ENCODE measurements at regions not wholly inside any gene's neighbourhood (a gene's known extent, or its start where the extent isn't known, plus 50 kb on each side); places are given as distances from the start of the nearest gene placed in this dataset.

- no peak for DNase-seq (ENCODE audit: extremely low spot score)
- CTCF ChIA-PET = interaction anchor here (1.0 to 8.3 kb wide), 7 partner anchors 12 to 685 kb away, joined by 3 to 53 read pairs (median 4); no protein-coding TSS in a partner anchor
- no peak for TF ChIP-seq CTCF (IDR thresholded peaks at IDR 0.05; ENCODE audit: control extremely low read depth, extremely low read depth, low read depth, missing control alignments)
- POLR2A ChIA-PET = no interaction called here
Observed at GRCh38 chr1:181396171-181396670, 87.1 kb upstream of the CACNA1E start.

DNA sequence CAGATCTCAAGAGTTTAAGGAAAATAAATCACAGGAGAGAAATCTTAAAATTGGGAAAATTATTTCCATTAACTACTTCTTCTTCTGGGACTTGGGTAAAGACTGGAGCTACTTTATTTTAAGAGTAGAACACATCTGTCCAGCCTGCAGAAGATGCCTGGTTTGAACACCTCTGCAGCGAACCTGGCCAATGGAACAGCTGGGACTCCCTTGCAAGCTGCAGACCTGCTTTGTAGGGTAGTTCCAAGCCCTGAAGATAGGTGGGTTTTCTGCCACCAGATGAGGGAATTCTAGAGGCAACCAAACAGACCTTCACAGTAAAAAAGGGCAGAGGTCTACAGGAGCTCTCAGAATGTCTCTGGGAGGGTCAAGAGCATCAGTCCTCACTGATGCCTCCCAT, 86.5 kb upstream of the CACNA1E start:
- CTCF ChIA-PET = interaction anchor here (1.2 to 8.3 kb wide), 4 partner anchors 23 to 684 kb away, joined by 4 to 53 read pairs (median 6); no protein-coding TSS in a partner anchor

DNA sequence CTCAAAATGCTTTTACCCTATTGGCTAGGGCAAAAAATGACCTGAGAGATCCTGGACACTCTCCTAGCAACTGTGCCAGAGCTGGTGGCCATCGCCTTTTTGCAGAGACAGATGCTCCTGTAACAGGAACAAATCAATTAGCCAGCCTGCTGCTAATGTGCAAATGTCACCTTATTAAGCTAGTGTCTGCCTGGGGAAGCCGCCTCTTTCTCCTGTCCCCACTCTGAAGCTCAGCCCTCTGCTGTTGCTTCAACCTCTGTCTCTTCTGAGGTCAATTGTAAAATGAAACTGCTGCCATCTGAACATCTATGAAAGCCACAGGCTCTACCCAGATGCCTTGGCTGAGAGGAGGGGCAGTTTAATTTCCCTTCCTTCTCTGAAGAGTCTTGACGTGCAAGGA, 85.5 kb upstream of the CACNA1E start:
- no peak for TF ChIP-seq CTCF (IDR thresholded peaks at IDR 0.05; ENCODE audit: control extremely low read depth, extremely low read depth, low read depth, missing control alignments)
- DNase-seq (ENCODE audit: extremely low spot score) = peak; percentile 54
- CTCF ChIA-PET = interaction anchor here (0.7 to 8.3 kb wide), 11 partner anchors 9 to 209 kb away, joined by 3 to 53 read pairs (median 7); no protein-coding TSS in a partner anchor
- POLR2A ChIA-PET = interaction anchor here (0.9 to 1.3 kb wide), 2 partner anchors 19 to 36 kb away, joined by 3 read pairs; no protein-coding TSS in a partner anchor

More for the DNA sequence above, 86.5 kb upstream of the CACNA1E start:
- POLR2A ChIA-PET = no interaction called here
- no peak for DNase-seq (ENCODE audit: extremely low spot score)
- TF ChIP-seq CTCF (IDR thresholded peaks at IDR 0.05; ENCODE audit: control extremely low read depth, extremely low read depth, low read depth, missing control alignments) = no peak

GRCh38 chr1:181398544-181398943, 84.8 kb upstream of the CACNA1E start:
- DNase-seq (ENCODE audit: extremely low spot score) = peak; percentile 81
- no peak for TF ChIP-seq CTCF (IDR thresholded peaks at IDR 0.05; ENCODE audit: control extremely low read depth, extremely low read depth, low read depth, missing control alignments)
- POLR2A ChIA-PET = interaction anchor here (0.9 to 1.3 kb wide), 4 partner anchors 18 to 43 kb away, joined by 3 read pairs; no protein-coding TSS in a partner anchor
- CTCF ChIA-PET = interaction anchor here (0.8 to 8.3 kb wide), 12 partner anchors 9 to 209 kb away, joined by 3 to 53 read pairs (median 8); no protein-coding TSS in a partner anchor

DNA sequence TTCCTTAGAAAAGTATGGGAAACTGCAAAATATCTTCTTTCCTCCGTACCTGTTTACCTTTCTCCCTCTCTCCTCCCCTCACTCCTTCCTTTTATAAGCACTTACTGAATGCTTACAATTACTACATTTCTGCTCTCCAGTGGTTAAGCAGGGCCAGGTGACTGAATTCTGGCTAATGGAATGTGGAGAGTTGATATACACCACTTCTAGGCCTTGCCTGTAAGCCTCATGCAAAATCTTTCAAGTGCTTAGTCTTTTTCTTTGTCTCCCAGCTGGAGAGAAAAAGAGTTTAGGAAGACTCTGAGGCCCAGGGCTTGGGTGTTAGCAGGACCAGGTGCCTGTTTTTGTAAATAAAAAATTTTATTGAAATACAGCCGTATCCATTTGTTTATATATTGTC, 77.7 kb upstream of the CACNA1E start:
- POLR2A ChIA-PET = no interaction called here
- no peak for DNase-seq (ENCODE audit: extremely low spot score)
- CTCF ChIA-PET = interaction anchor here (1.0 to 2.3 kb wide), 2 partner anchors 18 to 19 kb away, joined by 3 to 11 read pairs; no protein-coding TSS in a partner anchor
- TF ChIP-seq CTCF (IDR thresholded peaks at IDR 0.05; ENCODE audit: control extremely low read depth, extremely low read depth, low read depth, missing control alignments) = no peak

DNA sequence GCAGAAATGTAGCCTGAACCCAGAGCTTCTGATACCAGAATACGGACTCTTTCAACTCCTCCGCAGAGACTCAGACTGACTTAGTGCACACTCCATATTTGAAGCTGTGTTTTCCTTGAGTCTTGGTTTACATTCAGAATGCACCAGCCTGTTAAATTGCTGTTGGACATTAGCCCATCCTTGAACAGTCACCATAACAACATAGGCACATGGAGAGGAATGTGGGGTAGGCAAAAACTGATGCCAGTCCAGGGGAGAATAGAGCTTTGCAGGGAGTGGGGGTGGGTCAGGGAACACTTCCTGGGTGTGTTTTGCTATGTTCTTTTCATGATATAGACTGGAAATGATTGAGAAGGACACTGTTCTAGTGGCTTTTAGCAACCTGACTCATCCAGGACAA, 76.3 kb upstream of the CACNA1E start:
- ChIA-PET CTCF (interaction anchor here (1.1 to 2.3 kb wide), 2 partner anchors 10 to 18 kb away, joined by 3 to 11 read pairs; no protein-coding TSS in a partner anchor), POLR2A (no interaction called here)
- no peak for TF ChIP-seq CTCF (IDR thresholded peaks at IDR 0.05; ENCODE audit: control extremely low read depth, extremely low read depth, low read depth, missing control alignments)
- DNase-seq (ENCODE audit: extremely low spot score) = no peak
